B cell (primary cell): ENCODE measurements at regions not wholly inside any gene's neighbourhood (a gene's known extent, or its start where the extent isn't known, plus 50 kb on each side); places are given as distances from the start of the nearest gene placed in this dataset.

Source experiments
- CTCF ChIP-seq: fragments of 200-600 bp; IDR thresholded peaks from one replicate; pipeline ENCODE4 v1.8.0; 2022; ENCODE audit warnings: antibody characterized with exemption, mild to moderate bottlenecking
- EZH2 ChIP-seq: IDR thresholded peaks from 2 replicates; pipeline ENCODE4 v1.6.1; 2012; ENCODE audit warnings: borderline replicate concordance, low read depth, mild to moderate bottlenecking, moderate library complexity, low read length; ENCODE audit not compliant: insufficient read depth, poor library complexity, severe bottlenecking

- TF ChIP-seq CTCF, result no peak
- no peak for TF ChIP-seq EZH2
These were observed 68.4 kb upstream of the ELOVL5 start for GRCh38 chr6:53417141-53417540.
